NK-92 treated with Interleukin-12 subunit alpha and Interleukin-12 subunit beta, amount 100 ng/mL, for 24 hours (cell line): ENCODE measurements at regions not wholly inside any gene's neighbourhood (a gene's known extent, or its start where the extent isn't known, plus 50 kb on each side); places are given as distances from the start of the nearest gene placed in this dataset.
"Not testable (repeated sequence)": the region's sequence is repeated elsewhere in the genome, so short reads cannot be mapped to it uniquely, and the experiment has no call there.

Source experiments
- DNase-seq: peaks from one replicate; lab custom pipeline; 2025; lab: John Stamatoyannopoulos, UW

GRCh38 chr5:154620411-154620810, 134.8 kb upstream of the LARP1 start:
- DNase-seq, result no peak

GRCh38 chr5:154618696-154619095, 136.5 kb upstream of the LARP1 start:
- no peak for DNase-seq

- DNase-seq, result no peak
Observed at GRCh38 chr5:154614595-154614994, 136.6 kb upstream of the HAND1 start.

- DNase-seq, result no peak
Observed at GRCh38 chr5:154614125-154614524, 136.1 kb upstream of the HAND1 start.

GRCh38 chr5:154612666-154613065, 134.6 kb upstream of the HAND1 start:
- no peak for DNase-seq

- DNase-seq, result no peak
Observed at GRCh38 chr5:154611341-154611767, 133.3 kb upstream of the HAND1 start.

GRCh38 chr5:154610321-154611154, 132.5 kb upstream of the HAND1 start:
- peak; percentile 40 for DNase-seq

- no peak for DNase-seq
Observed at GRCh38 chr5:154609251-154609650, 131.2 kb upstream of the HAND1 start.

GRCh38 chr5:154608531-154609011, 130.5 kb upstream of the HAND1 start:
- no peak for DNase-seq

- DNase-seq, result no peak
Observed at GRCh38 chr5:154607746-154608145, 129.7 kb upstream of the HAND1 start.

GRCh38 chr5:154606246-154606645, 128.2 kb upstream of the HAND1 start:
- no peak for DNase-seq

GRCh38 chr5:154603953-154604679, 126.1 kb upstream of the HAND1 start:
- no peak for DNase-seq

GRCh38 chr5:154603485-154603884, 125.5 kb upstream of the HAND1 start:
- no peak for DNase-seq

GRCh38 chr5:154603011-154603410, 125.0 kb upstream of the HAND1 start:
- DNase-seq, result no peak

GRCh38 chr5:154601014-154601413, 123.0 kb upstream of the HAND1 start:
- no peak for DNase-seq

- no peak for DNase-seq
Observed at GRCh38 chr5:154598021-154598420, 120.0 kb upstream of the HAND1 start.

- DNase-seq, result not testable (repeated sequence)
Observed at GRCh38 chr5:154596844-154597243, 118.8 kb upstream of the HAND1 start.

GRCh38 chr5:154595662-154596061, 117.6 kb upstream of the HAND1 start:
- DNase-seq, result no peak

- no peak for DNase-seq
Observed at GRCh38 chr5:154593796-154594195, 115.8 kb upstream of the HAND1 start.

- no peak for DNase-seq
Observed at GRCh38 chr5:154593071-154593470, 115.0 kb upstream of the HAND1 start.

- no peak for DNase-seq
Observed at GRCh38 chr5:154590093-154590724, 112.2 kb upstream of the HAND1 start.

- DNase-seq, result no peak
Observed at GRCh38 chr5:154589511-154589910, 111.5 kb upstream of the HAND1 start.
